RWPE2 (cell line): ENCODE measurements at regions not wholly inside any gene's neighbourhood (a gene's known extent, or its start where the extent isn't known, plus 50 kb on each side); places are given as distances from the start of the nearest gene placed in this dataset.
A peak's percentile ranks its signal among the peaks of the same experiment; 100 is the strongest.
"Not testable (repeated sequence)": the region's sequence is repeated elsewhere in the genome, so short reads cannot be mapped to it uniquely, and the experiment has no call there.

Experiments
- ATAC-seq: fragments of 200-7000 bp; cut with Tn5 transposase; 3 replicates; pipeline ENCODE4 v1.9.1; 2021; ENCODE audit warnings: low read depth
- DNase-seq: peaks from one replicate; pipeline ENCODE4 v3.0.0-alpha.2; 2020; ENCODE audit warnings: low spot score
- H3K27ac ChIP-seq: fragments of 450-650 bp; 2 replicates; pipeline ENCODE4 v1.5.1; 2017; ENCODE audit warnings: mild to moderate bottlenecking; ENCODE audit not compliant: poor library complexity, severe bottlenecking
- H3K27me3 ChIP-seq: fragments of 250-450 bp; sonication (Bioruptor Pico); 2 replicates; pipeline ENCODE4 v1.5.1; 2021; ENCODE audit warnings: mild to moderate bottlenecking, moderate library complexity; ENCODE audit not compliant: insufficient read depth, poor library complexity, severe bottlenecking
- H3K36me3 ChIP-seq: fragments of 250-450 bp; sonication (Bioruptor Pico); 2 replicates; pipeline ENCODE4 v1.5.1; 2020; ENCODE audit warnings: low read depth, mild to moderate bottlenecking, moderate library complexity
- H3K4me1 ChIP-seq: fragments of 250-450 bp; sonication (Bioruptor Pico); 2 replicates; pipeline ENCODE4 v1.5.1; 2021; ENCODE audit warnings: mild to moderate bottlenecking, moderate library complexity; ENCODE audit not compliant: insufficient read depth, poor library complexity, severe bottlenecking
- H3K4me3 ChIP-seq: fragments of 250-450 bp; sonication (Bioruptor Pico); 2 replicates; pipeline ENCODE4 v1.5.1; 2021; ENCODE audit warnings: mild to moderate bottlenecking, moderate library complexity; ENCODE audit not compliant: severe bottlenecking
- H3K9me3 ChIP-seq: fragments of 250-450 bp; sonication (Bioruptor Pico); 2 replicates; pipeline ENCODE4 v1.5.1; 2021; ENCODE audit warnings: mild to moderate bottlenecking, moderate library complexity; ENCODE audit not compliant: severe bottlenecking
- CTCF ChIP-seq: fragments of 450-650 bp; IDR thresholded peaks from one replicate; pipeline ENCODE4 v1.5.1; 2017; ENCODE audit warnings: mild to moderate bottlenecking, moderate library complexity; ENCODE audit not compliant: poor library complexity, severe bottlenecking

GRCh38 chr7:73058-73331, 119.4 kb upstream of the FAM20C start:
- not testable (repeated sequence) for DNase-seq, H3K4me1 ChIP-seq, H3K4me3 ChIP-seq, H3K9me3 ChIP-seq, H3K27ac ChIP-seq, H3K27me3 ChIP-seq, ATAC-seq, H3K36me3 ChIP-seq

GRCh38 chr7:74008-74540, 118.3 kb upstream of the FAM20C start:
- H3K27ac ChIP-seq, H3K9me3 ChIP-seq, ATAC-seq, H3K36me3 ChIP-seq, H3K4me1 ChIP-seq, DNase-seq, H3K4me3 ChIP-seq, H3K27me3 ChIP-seq: not testable (repeated sequence)

- H3K36me3 ChIP-seq, ATAC-seq, H3K27me3 ChIP-seq, H3K9me3 ChIP-seq, DNase-seq, H3K4me3 ChIP-seq, H3K4me1 ChIP-seq, H3K27ac ChIP-seq: not testable (repeated sequence)
These were observed 116.9 kb upstream of the FAM20C start for GRCh38 chr7:75511-75910.

GRCh38 chr7:76202-76601, 116.2 kb upstream of the FAM20C start:
- not testable (repeated sequence) for H3K27ac ChIP-seq, H3K9me3 ChIP-seq, H3K27me3 ChIP-seq, H3K4me1 ChIP-seq, ATAC-seq, DNase-seq, H3K36me3 ChIP-seq, H3K4me3 ChIP-seq

GRCh38 chr7:76829-77395, 115.5 kb upstream of the FAM20C start:
- H3K27ac ChIP-seq, H3K4me3 ChIP-seq, ATAC-seq, H3K4me1 ChIP-seq, H3K27me3 ChIP-seq, H3K9me3 ChIP-seq, H3K36me3 ChIP-seq, DNase-seq: not testable (repeated sequence)

GRCh38 chr7:78862-79261, 113.5 kb upstream of the FAM20C start:
- not testable (repeated sequence) for H3K9me3 ChIP-seq, H3K36me3 ChIP-seq, H3K27me3 ChIP-seq, H3K4me1 ChIP-seq, DNase-seq, ATAC-seq, H3K27ac ChIP-seq, H3K4me3 ChIP-seq

GRCh38 chr7:79400-80055, 112.8 kb upstream of the FAM20C start:
- H3K4me1 ChIP-seq, H3K27me3 ChIP-seq, DNase-seq, ATAC-seq, H3K9me3 ChIP-seq, H3K4me3 ChIP-seq, H3K36me3 ChIP-seq, H3K27ac ChIP-seq: not testable (repeated sequence)

GRCh38 chr7:80259-81067, 111.9 kb upstream of the FAM20C start:
- DNase-seq = peak; percentile 61
- Histone ChIP-seq H3K36me3 (no peaks in the 10 kb centered on the region), H3K4me1 (peaks cover 5% of the 10 kb centered on the region), H3K9me3 (no peaks in the 10 kb centered on the region), H3K27ac (no peak overlapping the region), H3K4me3 (no peak overlapping the region), H3K27me3 (no peaks in the 10 kb centered on the region)
- ATAC-seq = no peak
- no peak for TF ChIP-seq CTCF
